ENCODE measurements at regions not wholly inside any gene's neighbourhood (a gene's known extent, or its start where the extent isn't known, plus 50 kb on each side); places are given as distances from the start of the nearest gene placed in this dataset.

- H3K27ac ChIP-seq (ENCODE audit: low read depth, low read length) = no peak overlapping the region
- H3K27me3 ChIP-seq (ENCODE audit: insufficient read depth, low read length) = no peaks in the 10 kb centered on the region
- no peaks in the 10 kb centered on the region for H3K9me3 ChIP-seq (ENCODE audit: low read depth, low read length)
- no peak overlapping the region for H2AFZ ChIP-seq (ENCODE audit: low read length)
- no peaks in the 10 kb centered on the region for H3K79me2 ChIP-seq (ENCODE audit: insufficient read depth, low read length)
- H3K4me3 ChIP-seq (ENCODE audit: insufficient read depth, low read length) = no peak overlapping the region
- H3K4me2 ChIP-seq (ENCODE audit: insufficient read depth, low read length) = no peak overlapping the region
- no peaks in the 10 kb centered on the region for H3K36me3 ChIP-seq (ENCODE audit: insufficient read depth, low read length)
- peaks cover 13% of the 10 kb centered on the region for H3K4me1 ChIP-seq (ENCODE audit: insufficient read depth, low read length)
- no peak for DNase-seq (ENCODE audit: insufficient read length, low spot score, missing footprints)
- no peaks in the 10 kb centered on the region for H4K20me1 ChIP-seq (ENCODE audit: insufficient read depth, low read length)
- no peak for TF ChIP-seq CTCF (IDR thresholded peaks at IDR 0.05; ENCODE audit: extremely low read depth, low read depth, low read length)
Measured at GRCh38 chr4:111535792-111536191, 609.5 kb upstream of the FAM241A start.

GRCh38 chr4:111537165-111537564 lies 608.1 kb upstream of the FAM241A start:
- H3K4me1 ChIP-seq (ENCODE audit: insufficient read depth, low read length) = peaks cover 19% of the 10 kb centered on the region
- no peak for DNase-seq (ENCODE audit: insufficient read length, low spot score, missing footprints)
- no peak overlapping the region for H3K4me3 ChIP-seq (ENCODE audit: insufficient read depth, low read length)
- H3K9me3 ChIP-seq (ENCODE audit: low read depth, low read length) = no peaks in the 10 kb centered on the region
- H2AFZ ChIP-seq (ENCODE audit: low read length) = no peak overlapping the region
- no peaks in the 10 kb centered on the region for H4K20me1 ChIP-seq (ENCODE audit: insufficient read depth, low read length)
- H3K36me3 ChIP-seq (ENCODE audit: insufficient read depth, low read length) = no peaks in the 10 kb centered on the region
- no peak overlapping the region for H3K4me2 ChIP-seq (ENCODE audit: insufficient read depth, low read length)
- H3K27me3 ChIP-seq (ENCODE audit: insufficient read depth, low read length) = no peaks in the 10 kb centered on the region
- H3K27ac ChIP-seq (ENCODE audit: low read depth, low read length) = no peak overlapping the region
- H3K79me2 ChIP-seq (ENCODE audit: insufficient read depth, low read length) = no peaks in the 10 kb centered on the region
- no peak for TF ChIP-seq CTCF (IDR thresholded peaks at IDR 0.05; ENCODE audit: extremely low read depth, low read depth, low read length)

DNA sequence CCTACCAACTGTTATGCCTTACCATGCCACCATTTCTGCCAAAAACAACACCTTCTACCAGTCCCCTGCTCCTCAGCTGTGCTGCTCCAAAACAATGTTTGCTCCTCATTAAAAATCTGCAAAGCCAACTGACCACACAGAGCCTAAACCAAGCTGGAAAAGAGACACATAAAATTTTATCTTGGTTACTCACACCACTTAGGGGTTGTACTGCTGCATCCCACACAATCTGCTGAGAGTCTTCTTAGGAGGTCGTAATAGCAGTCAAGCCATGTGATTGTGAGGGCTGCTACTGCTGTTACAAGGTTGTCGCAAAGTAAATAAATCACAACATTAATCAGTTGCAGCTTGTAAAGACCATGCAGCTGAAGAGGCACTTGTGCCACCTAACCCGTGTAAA lies 607.4 kb upstream of the FAM241A start:
- Histone ChIP-seq H4K20me1 (ENCODE audit: insufficient read depth, low read length) (no peaks in the 10 kb centered on the region), H3K36me3 (ENCODE audit: insufficient read depth, low read length) (no peaks in the 10 kb centered on the region), H3K9me3 (ENCODE audit: low read depth, low read length) (no peaks in the 10 kb centered on the region), H3K4me2 (ENCODE audit: insufficient read depth, low read length) (peak overlapping the region; percentile 25), H3K4me1 (ENCODE audit: insufficient read depth, low read length) (peaks cover 19% of the 10 kb centered on the region), H3K79me2 (ENCODE audit: insufficient read depth, low read length) (no peaks in the 10 kb centered on the region), H3K27ac (ENCODE audit: low read depth, low read length) (no peak overlapping the region), H2AFZ (ENCODE audit: low read length) (peak overlapping the region; percentile 63), H3K4me3 (ENCODE audit: insufficient read depth, low read length) (no peak overlapping the region), H3K27me3 (ENCODE audit: insufficient read depth, low read length) (no peaks in the 10 kb centered on the region)
- no peak for DNase-seq (ENCODE audit: insufficient read length, low spot score, missing footprints)
- no peak for TF ChIP-seq CTCF (IDR thresholded peaks at IDR 0.05; ENCODE audit: extremely low read depth, low read depth, low read length)

GRCh38 chr4:111540671-111541070 lies 604.6 kb upstream of the FAM241A start:
- H3K4me2 ChIP-seq (ENCODE audit: insufficient read depth, low read length) = no peak overlapping the region
- DNase-seq (ENCODE audit: insufficient read length, low spot score, missing footprints) = no peak
- H4K20me1 ChIP-seq (ENCODE audit: insufficient read depth, low read length) = no peaks in the 10 kb centered on the region
- H3K4me1 ChIP-seq (ENCODE audit: insufficient read depth, low read length) = peaks cover 19% of the 10 kb centered on the region
- no peaks in the 10 kb centered on the region for H3K9me3 ChIP-seq (ENCODE audit: low read depth, low read length)
- no peak overlapping the region for H2AFZ ChIP-seq (ENCODE audit: low read length)
- H3K27me3 ChIP-seq (ENCODE audit: insufficient read depth, low read length) = no peaks in the 10 kb centered on the region
- no peaks in the 10 kb centered on the region for H3K36me3 ChIP-seq (ENCODE audit: insufficient read depth, low read length)
- TF ChIP-seq CTCF (IDR thresholded peaks at IDR 0.05; ENCODE audit: extremely low read depth, low read depth, low read length) = no peak
- no peaks in the 10 kb centered on the region for H3K79me2 ChIP-seq (ENCODE audit: insufficient read depth, low read length)
- H3K4me3 ChIP-seq (ENCODE audit: insufficient read depth, low read length) = no peak overlapping the region
- H3K27ac ChIP-seq (ENCODE audit: low read depth, low read length) = no peak overlapping the region

All from osteoblast (primary cell).